ENCODE measurements at regions not wholly inside any gene's neighbourhood (a gene's known extent, or its start where the extent isn't known, plus 50 kb on each side); places are given as distances from the start of the nearest gene placed in this dataset.

GRCh38 chr4:14835288-14835687 is 167.0 kb upstream of the CPEB2 start:
- H3K27ac Mint-ChIP-seq, result no peak overlapping the region

GRCh38 chr4:14835708-14836425 is 166.4 kb upstream of the CPEB2 start:
- H3K4me3 Mint-ChIP-seq (ENCODE audit: low read depth), result no peak overlapping the region
- no peak for DNase-seq (ENCODE audit: low spot score)
- peaks cover 8% of the 10 kb centered on the region for H3K9me3 Mint-ChIP-seq
- intact Hi-C loops (cut with micrococcal nuclease), result no loop called here
- no peaks in the 10 kb centered on the region for H3K4me1 Mint-ChIP-seq (ENCODE audit: low read depth)
- no peaks in the 10 kb centered on the region for H3K36me3 Mint-ChIP-seq (ENCODE audit: low read depth)
- no peak overlapping the region for H3K27ac Mint-ChIP-seq
- H3K27me3 Mint-ChIP-seq (ENCODE audit: low read depth), result no peaks in the 10 kb centered on the region

More at GRCh38 chr4:14835288-14835687, 167.0 kb upstream of the CPEB2 start:
- peaks cover 8% of the 10 kb centered on the region for H3K9me3 Mint-ChIP-seq
- H3K36me3 Mint-ChIP-seq (ENCODE audit: low read depth), result no peaks in the 10 kb centered on the region
- no peak for DNase-seq (ENCODE audit: low spot score)
- H3K4me1 Mint-ChIP-seq (ENCODE audit: low read depth), result no peaks in the 10 kb centered on the region
- intact Hi-C loops (cut with micrococcal nuclease), result no loop called here
- H3K4me3 Mint-ChIP-seq (ENCODE audit: low read depth), result no peak overlapping the region
- H3K27me3 Mint-ChIP-seq (ENCODE audit: low read depth), result no peaks in the 10 kb centered on the region

GRCh38 chr4:14837860-14838259 is 164.4 kb upstream of the CPEB2 start:
- no peak for DNase-seq (ENCODE audit: low spot score)
- Mint-ChIP-seq H3K27me3 (ENCODE audit: low read depth) (no peaks in the 10 kb centered on the region), H3K36me3 (ENCODE audit: low read depth) (no peaks in the 10 kb centered on the region), H3K4me3 (ENCODE audit: low read depth) (no peak overlapping the region), H3K4me1 (ENCODE audit: low read depth) (no peaks in the 10 kb centered on the region), H3K9me3 (peaks cover 12% of the 10 kb centered on the region), H3K27ac (no peak overlapping the region)
- intact Hi-C loops (cut with micrococcal nuclease), result no loop called here

- intact Hi-C loops (cut with micrococcal nuclease), result no loop called here
- Mint-ChIP-seq H3K27ac (no peak overlapping the region), H3K9me3 (peaks cover 12% of the 10 kb centered on the region), H3K36me3 (ENCODE audit: low read depth) (no peaks in the 10 kb centered on the region), H3K4me3 (ENCODE audit: low read depth) (no peak overlapping the region), H3K27me3 (ENCODE audit: low read depth) (no peaks in the 10 kb centered on the region), H3K4me1 (ENCODE audit: low read depth) (no peaks in the 10 kb centered on the region)
- no peak for DNase-seq (ENCODE audit: low spot score)
These were observed 160.2 kb upstream of the CPEB2 start for GRCh38 chr4:14841801-14842768.

GRCh38 chr4:14842964-14843630 is 159.2 kb upstream of the CPEB2 start:
- Mint-ChIP-seq H3K36me3 (ENCODE audit: low read depth) (no peaks in the 10 kb centered on the region), H3K27ac (no peak overlapping the region), H3K9me3 (peaks cover 12% of the 10 kb centered on the region), H3K27me3 (ENCODE audit: low read depth) (no peaks in the 10 kb centered on the region), H3K4me1 (ENCODE audit: low read depth) (no peaks in the 10 kb centered on the region), H3K4me3 (ENCODE audit: low read depth) (no peak overlapping the region)
- no peak for DNase-seq (ENCODE audit: low spot score)
- intact Hi-C loops (cut with micrococcal nuclease), result no loop called here

- H3K27ac Mint-ChIP-seq, result no peak overlapping the region
- H3K27me3 Mint-ChIP-seq (ENCODE audit: low read depth), result no peaks in the 10 kb centered on the region
- H3K4me3 Mint-ChIP-seq (ENCODE audit: low read depth), result no peak overlapping the region
- intact Hi-C loops (cut with micrococcal nuclease), result no loop called here
- H3K9me3 Mint-ChIP-seq, result peaks cover 7% of the 10 kb centered on the region
- no peaks in the 10 kb centered on the region for H3K36me3 Mint-ChIP-seq (ENCODE audit: low read depth)
- DNase-seq (ENCODE audit: low spot score), result no peak
- H3K4me1 Mint-ChIP-seq (ENCODE audit: low read depth), result no peaks in the 10 kb centered on the region
These were observed 158.2 kb upstream of the CPEB2 start for GRCh38 chr4:14844061-14844460.

GRCh38 chr4:14848229-14848628 is 154.1 kb upstream of the CPEB2 start:
- no peak overlapping the region for H3K4me3 Mint-ChIP-seq (ENCODE audit: low read depth)
- no peak overlapping the region for H3K27ac Mint-ChIP-seq
- no peak for DNase-seq (ENCODE audit: low spot score)
- H3K27me3 Mint-ChIP-seq (ENCODE audit: low read depth), result no peaks in the 10 kb centered on the region
- peaks cover 5% of the 10 kb centered on the region for H3K9me3 Mint-ChIP-seq
- intact Hi-C loops (cut with micrococcal nuclease), result no loop called here
- H3K4me1 Mint-ChIP-seq (ENCODE audit: low read depth), result peaks cover 5% of the 10 kb centered on the region
- H3K36me3 Mint-ChIP-seq (ENCODE audit: low read depth), result no peaks in the 10 kb centered on the region

- no peak for DNase-seq (ENCODE audit: low spot score)
- Mint-ChIP-seq H3K4me3 (ENCODE audit: low read depth) (no peak overlapping the region), H3K36me3 (ENCODE audit: low read depth) (peaks cover 3% of the 10 kb centered on the region), H3K27me3 (ENCODE audit: low read depth) (no peaks in the 10 kb centered on the region), H3K9me3 (peaks cover 11% of the 10 kb centered on the region), H3K4me1 (ENCODE audit: low read depth) (peaks cover 16% of the 10 kb centered on the region), H3K27ac (peak overlapping the region; percentile 13)
- intact Hi-C loops (cut with micrococcal nuclease), result loop anchor here (10.0 kb wide), 1 partner anchor 524 kb away; no protein-coding TSS in a partner anchor
These were observed 151.7 kb upstream of the CPEB2 start for GRCh38 chr4:14850455-14851097.

GRCh38 chr4:14853176-14853943 is 148.9 kb upstream of the CPEB2 start:
- no peak for DNase-seq (ENCODE audit: low spot score)
- Mint-ChIP-seq H3K27ac (no peak overlapping the region), H3K4me1 (ENCODE audit: low read depth) (peaks cover 32% of the 10 kb centered on the region), H3K27me3 (ENCODE audit: low read depth) (no peaks in the 10 kb centered on the region), H3K4me3 (ENCODE audit: low read depth) (no peak overlapping the region), H3K36me3 (ENCODE audit: low read depth) (peaks cover 5% of the 10 kb centered on the region), H3K9me3 (peaks cover 11% of the 10 kb centered on the region)
- intact Hi-C loops (cut with micrococcal nuclease), result loop anchor here (10.0 kb wide), 1 partner anchor 521 kb away; no protein-coding TSS in a partner anchor

- Mint-ChIP-seq H3K9me3 (peaks cover 11% of the 10 kb centered on the region), H3K27me3 (ENCODE audit: low read depth) (no peaks in the 10 kb centered on the region), H3K36me3 (ENCODE audit: low read depth) (peaks cover 5% of the 10 kb centered on the region), H3K4me3 (ENCODE audit: low read depth) (no peak overlapping the region), H3K27ac (peak overlapping the region; percentile 81), H3K4me1 (ENCODE audit: low read depth) (peaks cover 29% of the 10 kb centered on the region)
- intact Hi-C loops (cut with micrococcal nuclease), result loop anchor here (1.0 to 10.0 kb wide), 8 partner anchors 20 to 1201 kb away; partner anchors contain the start of gene CPEB2
- DNase-seq (ENCODE audit: low spot score), result no peak
These were observed 146.6 kb upstream of the CPEB2 start for GRCh38 chr4:14855719-14856061.

GRCh38 chr4:14856062-14856933 is 146.0 kb upstream of the CPEB2 start:
- intact Hi-C loops (cut with micrococcal nuclease), result loop anchor here (1.0 to 10.0 kb wide), 8 partner anchors 19 to 1202 kb away; partner anchors contain the start of gene CPEB2
- DNase-seq (ENCODE audit: low spot score), result peak; percentile 24
- no peak overlapping the region for H3K4me3 Mint-ChIP-seq (ENCODE audit: low read depth)

More at GRCh38 chr4:14856062-14856933, 146.0 kb upstream of the CPEB2 start:
- peaks cover 26% of the 10 kb centered on the region for H3K4me1 Mint-ChIP-seq (ENCODE audit: low read depth)
- peak overlapping the region; percentile 81 for H3K27ac Mint-ChIP-seq
- no peaks in the 10 kb centered on the region for H3K27me3 Mint-ChIP-seq (ENCODE audit: low read depth)
- peaks cover 11% of the 10 kb centered on the region for H3K9me3 Mint-ChIP-seq
- H3K36me3 Mint-ChIP-seq (ENCODE audit: low read depth), result peaks cover 5% of the 10 kb centered on the region
